SU-DHL-6 (cell line): ENCODE measurements at regions not wholly inside any gene's neighbourhood (a gene's known extent, or its start where the extent isn't known, plus 50 kb on each side); places are given as distances from the start of the nearest gene placed in this dataset.

ENCODE experiments used
- CTCF ChIP-seq: fragments of 200-600 bp; sonication (generic); IDR thresholded peaks from one replicate; pipeline ENCODE4 v1.5.1; 2017; ENCODE audit warnings: antibody characterized with exemption, mild to moderate bottlenecking, low read length, moderate library complexity; ENCODE audit not compliant: insufficient read depth, poor library complexity, severe bottlenecking
- EZH2phosphoT487 ChIP-seq: fragments of 200-600 bp; sonication (generic), shearing (Covaris generic); conservative IDR thresholded peaks from 2 replicates; pipeline ENCODE4 v1.6.1; 2018; ENCODE audit warnings: mild to moderate bottlenecking, antibody characterized with exemption, low read length, moderate library complexity, mixed read lengths

- TF ChIP-seq CTCF (no peak), EZH2phosphoT487 (no peak)
Measured at GRCh38 chr15:62823561-62823960, 219.0 kb upstream of the TPM1 start.
